ENCODE measurements at regions not wholly inside any gene's neighbourhood (a gene's known extent, or its start where the extent isn't known, plus 50 kb on each side); places are given as distances from the start of the nearest gene placed in this dataset.

- DNase-seq = no peak
Measured at GRCh38 chr1:234932106-234932505, 196.5 kb downstream of the TOMM20 start.

GRCh38 chr1:234931404-234931973, 197.1 kb downstream of the TOMM20 start:
- no peak for DNase-seq

GRCh38 chr1:234929369-234929768, 199.3 kb downstream of the TOMM20 start:
- DNase-seq = no peak

- peak; percentile 25 for DNase-seq
Measured at GRCh38 chr1:234928642-234929041, 200.0 kb downstream of the TOMM20 start.

GRCh38 chr1:234927971-234928640, 200.5 kb downstream of the TOMM20 start:
- no peak for DNase-seq

- no peak for DNase-seq
Measured at GRCh38 chr1:234927312-234927970, 201.2 kb downstream of the TOMM20 start.

GRCh38 chr1:234926559-234927311, 201.9 kb downstream of the TOMM20 start:
- no peak for DNase-seq

GRCh38 chr1:234926264-234926558, 202.4 kb downstream of the TOMM20 start:
- no peak for DNase-seq

GRCh38 chr1:234925440-234926263, 203.0 kb downstream of the TOMM20 start:
- no peak for DNase-seq

GRCh38 chr1:234924450-234925355, 203.9 kb downstream of the TOMM20 start:
- no peak for DNase-seq

- no peak for DNase-seq
Measured at GRCh38 chr1:234923626-234924025, 205.0 kb downstream of the TOMM20 start.

- DNase-seq = no peak
Measured at GRCh38 chr1:234922987-234923386, 205.7 kb downstream of the TOMM20 start.

- DNase-seq = no peak
Measured at GRCh38 chr1:234921266-234922062, 207.2 kb downstream of the TOMM20 start.

- no peak for DNase-seq
Measured at GRCh38 chr1:234920843-234921140, 207.8 kb downstream of the TOMM20 start.

- DNase-seq = no peak
Measured at GRCh38 chr1:234920136-234920842, 208.3 kb downstream of the TOMM20 start.

- no peak for DNase-seq
Measured at GRCh38 chr1:234918961-234919761, 209.5 kb downstream of the TOMM20 start.

GRCh38 chr1:234918181-234918841, 210.3 kb downstream of the TOMM20 start:
- DNase-seq = no peak

GRCh38 chr1:234917495-234918180, 211.0 kb downstream of the TOMM20 start:
- no peak for DNase-seq

All from NCI-H510A treated with DMSO at 0.1 percent for 48 hours (cell line).